NCI-H146 treated with DMSO at 0.1 percent for 48 hours (cell line): ENCODE measurements at regions not wholly inside any gene's neighbourhood (a gene's known extent, or its start where the extent isn't known, plus 50 kb on each side); places are given as distances from the start of the nearest gene placed in this dataset.

Experiments
- DNase-seq: peaks from one replicate; lab custom pipeline; 2025; ENCODE audit not compliant: unreplicated experiment; lab: John Stamatoyannopoulos, UW

DNA sequence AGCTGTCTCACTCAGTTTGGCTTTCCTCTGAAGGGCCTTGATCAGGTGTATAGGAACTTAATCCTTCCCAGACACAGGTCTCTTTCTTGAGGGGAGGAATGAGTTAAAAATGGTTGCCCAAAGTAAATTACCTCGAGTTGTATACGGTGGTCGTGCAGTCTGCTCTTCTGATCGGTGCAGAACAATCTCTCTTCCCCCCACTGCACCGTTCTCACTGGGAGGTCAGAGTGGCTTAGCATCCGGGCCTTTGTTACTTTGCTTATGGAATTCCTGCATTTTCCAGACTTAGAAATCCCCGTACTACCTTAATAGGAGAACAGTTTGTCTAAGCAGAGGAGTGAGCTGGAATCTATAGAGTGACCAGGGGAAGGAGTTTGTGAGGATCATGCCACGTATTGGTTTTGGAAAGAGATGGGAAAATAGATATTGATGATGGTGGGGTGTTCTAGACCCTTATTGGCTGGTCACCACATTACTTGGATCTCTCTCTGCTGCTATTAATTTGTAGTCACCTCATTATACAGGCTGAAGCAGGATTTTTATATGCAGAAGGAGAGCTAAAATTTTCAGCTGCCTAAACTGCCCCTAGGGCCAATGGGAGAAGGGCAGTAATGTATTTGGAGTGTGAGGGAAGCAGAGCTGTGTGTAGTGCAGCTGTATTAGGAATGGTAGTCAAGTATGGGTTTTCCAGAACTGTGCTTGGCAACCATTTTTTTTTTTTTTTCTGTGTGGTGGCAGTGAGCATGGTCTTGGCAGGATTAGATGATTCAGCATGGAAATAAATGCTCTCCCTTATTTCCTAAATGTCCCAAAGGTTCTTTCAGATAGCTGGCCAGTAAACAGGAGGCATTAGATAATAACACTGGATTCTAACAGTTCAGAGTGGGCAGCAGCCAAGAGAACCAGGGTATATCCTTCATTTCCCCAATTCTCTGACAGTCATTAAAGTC is 81.5 kb downstream of the NDUFS5 start:
- DNase-seq: no peak

DNA sequence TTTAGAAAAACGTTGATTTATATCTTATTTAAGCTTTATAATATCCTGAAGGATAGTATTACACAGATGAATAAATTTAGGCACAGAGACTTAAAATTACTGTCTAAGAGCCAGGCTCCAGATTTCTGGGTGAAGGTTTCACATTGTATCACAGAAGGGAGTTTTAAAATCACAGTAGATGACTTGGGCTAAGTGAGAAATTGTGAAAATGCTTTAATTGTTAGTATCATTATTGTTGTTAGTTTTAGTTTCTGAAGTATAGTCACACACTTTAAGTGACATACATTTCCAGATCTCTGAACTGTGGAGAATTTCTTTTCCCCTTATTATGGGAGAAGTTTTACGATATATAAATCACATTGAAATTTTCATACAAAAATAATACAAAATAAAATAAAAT is 83.5 kb downstream of the NDUFS5 start:
- DNase-seq: no peak

DNA sequence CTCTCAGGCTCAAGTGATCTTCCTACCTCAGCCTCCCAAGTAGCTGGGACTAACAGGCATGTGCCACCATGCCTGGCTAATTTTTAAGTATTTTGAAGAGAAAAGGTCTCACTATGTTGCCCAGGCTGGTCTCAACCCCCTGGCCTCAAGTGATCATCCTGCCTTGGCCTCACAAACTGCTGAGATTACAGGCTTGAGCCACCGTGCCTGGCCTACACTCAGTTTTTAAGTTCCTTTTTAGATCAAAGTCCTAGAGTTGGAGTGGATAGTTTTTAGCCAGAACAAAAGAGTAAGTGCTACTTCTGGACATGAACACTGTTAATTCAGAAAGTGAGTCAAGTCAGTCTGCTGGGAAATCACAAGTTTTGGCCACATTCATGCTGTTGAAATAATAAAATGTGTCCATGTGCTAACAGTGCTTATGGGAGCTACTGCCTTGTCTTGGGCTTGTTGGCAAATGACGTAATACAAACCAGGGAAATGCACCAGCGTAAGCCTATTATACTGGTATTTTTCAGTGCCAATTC is 84.2 kb downstream of the NDUFS5 start:
- DNase-seq: no peak

DNA sequence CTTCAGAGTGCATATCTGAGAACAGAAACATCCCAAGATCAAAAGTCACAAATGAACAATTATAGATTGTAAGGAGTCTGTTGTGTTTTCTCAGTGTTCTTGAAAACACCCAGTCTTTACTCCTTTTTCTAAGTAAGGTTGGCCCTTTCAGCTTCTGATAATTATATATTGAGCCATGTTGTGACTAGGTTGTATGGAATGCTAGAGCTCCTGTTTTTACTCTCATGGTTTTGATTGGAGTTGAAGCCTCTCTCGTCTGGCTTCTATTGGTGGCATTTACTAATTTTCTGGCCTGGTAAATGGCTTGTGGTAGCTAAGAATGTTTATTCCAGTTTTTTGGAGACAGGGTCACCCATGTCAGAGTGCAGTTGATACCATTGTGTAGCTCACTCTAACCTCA is 84.7 kb downstream of the NDUFS5 start:
- DNase-seq: no peak

DNA sequence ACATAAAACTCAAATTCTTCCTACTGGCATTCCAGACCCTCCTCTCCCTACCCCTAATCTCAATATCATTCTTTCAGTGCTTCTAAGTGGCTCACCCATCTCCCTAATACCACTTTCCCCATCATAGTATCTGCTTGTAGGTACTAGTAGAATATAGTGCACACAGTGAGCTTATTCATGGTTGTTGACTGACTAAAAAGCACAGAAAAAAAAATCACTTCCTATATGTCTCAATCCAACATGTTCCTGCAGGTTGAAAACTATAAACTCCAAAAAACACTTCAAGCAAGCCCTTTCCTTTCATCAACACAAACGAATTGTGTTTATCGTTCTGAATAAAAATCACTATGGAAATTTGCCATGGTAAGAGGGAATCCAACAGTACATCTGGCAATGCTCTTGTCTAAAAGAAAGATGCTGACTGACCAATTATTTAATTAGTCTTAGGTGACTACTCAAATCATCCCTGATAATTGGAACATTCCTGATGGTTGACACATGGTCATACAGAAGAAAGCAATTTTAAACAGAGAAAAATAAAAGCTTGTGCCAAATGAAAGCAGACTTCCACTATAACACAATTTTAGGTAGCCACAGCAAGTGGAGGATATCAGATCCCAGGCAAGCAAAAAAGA is 87.1 kb downstream of the NDUFS5 start:
- no peak for DNase-seq

DNA sequence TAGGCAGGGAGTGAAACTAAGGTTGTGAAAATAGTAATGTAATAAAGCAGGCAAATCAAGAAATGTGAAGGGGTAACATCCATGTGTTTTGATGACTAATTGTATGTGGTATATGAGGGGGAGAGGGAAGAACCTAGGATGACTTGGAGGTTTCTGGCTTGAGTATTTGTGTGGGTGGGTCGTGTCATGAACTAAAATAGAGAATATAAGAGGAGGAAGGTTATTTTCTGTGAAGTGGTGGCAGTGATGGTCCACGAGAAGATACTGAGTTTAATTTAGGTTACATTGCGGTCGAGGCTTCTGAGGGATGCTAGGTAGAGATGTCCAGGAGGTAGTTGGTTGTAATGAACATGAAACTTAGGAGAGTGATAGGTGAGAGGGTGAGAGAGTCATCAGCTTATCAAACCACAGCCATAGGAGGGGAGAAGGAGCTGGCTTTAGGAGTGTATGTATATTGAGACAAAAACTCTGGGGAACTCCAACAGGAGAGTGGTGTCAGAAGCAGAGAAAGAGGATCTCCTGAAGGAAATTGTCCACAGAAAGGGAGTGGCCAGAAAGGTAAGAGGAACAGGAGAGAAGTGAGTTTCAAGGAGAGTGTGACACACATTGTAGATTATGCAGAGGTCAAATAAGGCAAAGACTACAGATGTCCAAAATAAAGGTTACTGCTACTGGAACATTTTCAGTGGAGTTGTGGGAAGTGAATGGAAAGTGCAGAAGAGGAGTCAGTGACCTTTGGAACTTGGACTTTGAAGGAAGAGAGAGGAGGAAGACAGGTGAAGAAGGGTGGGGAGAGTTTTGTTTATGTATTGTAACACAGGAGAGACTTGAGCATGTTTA is 89.0 kb upstream of the MACF1 start:
- DNase-seq: no peak

DNA sequence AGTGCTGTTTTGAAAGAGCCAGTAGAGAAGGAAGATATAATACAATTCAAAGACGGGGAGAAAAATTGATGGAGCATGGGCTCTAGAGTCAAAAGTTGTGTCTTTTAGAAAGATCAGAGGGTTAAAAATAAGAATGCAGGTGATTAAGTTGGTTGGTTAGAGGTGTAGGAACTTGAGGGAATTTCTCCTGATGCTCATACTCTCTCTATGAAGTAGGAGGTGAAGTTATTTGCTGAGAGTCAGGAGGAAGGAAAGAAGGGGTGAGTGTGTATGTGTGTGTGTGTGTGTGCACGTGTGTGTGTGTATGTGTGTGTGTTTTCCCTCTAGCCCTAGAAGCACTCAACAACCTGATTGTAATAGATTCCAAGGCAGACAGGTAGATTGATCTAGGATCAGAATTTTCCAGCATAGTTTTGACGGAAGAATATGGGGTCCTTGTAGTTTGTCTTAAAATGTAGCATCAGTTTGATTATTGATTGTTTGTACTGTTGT is 88.3 kb upstream of the MACF1 start:
- no peak for DNase-seq

DNA sequence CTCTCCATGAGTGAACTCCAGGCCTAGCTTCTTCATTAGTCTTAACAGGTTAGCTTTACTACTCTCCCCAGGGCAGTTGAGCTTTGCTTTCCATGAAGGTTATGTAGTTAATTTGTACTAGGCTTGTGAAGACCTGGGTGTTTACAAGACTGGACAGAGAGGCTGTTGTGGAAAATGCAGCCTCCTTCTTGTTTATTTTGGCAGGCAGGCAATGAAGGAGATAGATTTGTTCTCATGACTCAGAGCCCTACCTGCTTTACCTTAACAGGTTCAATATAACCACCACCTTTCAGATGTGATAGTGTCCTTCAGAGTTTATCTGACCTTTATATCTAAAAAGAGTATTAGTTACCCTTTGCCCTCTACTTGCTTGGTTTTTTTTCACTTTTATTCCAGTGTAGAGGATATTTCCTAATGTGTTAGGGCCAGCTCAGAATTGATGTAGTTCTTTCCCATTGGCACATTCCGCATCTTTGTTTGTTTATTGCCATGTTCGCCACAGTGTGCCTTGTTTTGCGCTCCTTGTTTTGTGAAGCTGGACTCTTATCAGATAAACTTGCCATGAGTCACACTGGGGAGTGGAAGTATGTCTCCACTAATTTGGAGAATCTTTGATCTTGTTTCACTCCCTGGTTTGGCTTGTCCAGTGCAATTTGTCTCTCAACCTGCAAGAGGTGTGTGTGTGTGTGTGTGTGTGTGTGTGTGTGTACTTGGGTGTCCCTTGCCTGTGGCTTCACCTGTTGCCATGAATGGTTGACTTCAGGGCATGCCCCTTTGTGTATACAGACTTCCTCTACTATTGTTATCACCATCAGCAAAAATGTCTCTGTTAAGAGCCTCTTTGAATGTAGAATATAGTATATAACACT is 87.4 kb upstream of the MACF1 start:
- DNase-seq: no peak

DNA sequence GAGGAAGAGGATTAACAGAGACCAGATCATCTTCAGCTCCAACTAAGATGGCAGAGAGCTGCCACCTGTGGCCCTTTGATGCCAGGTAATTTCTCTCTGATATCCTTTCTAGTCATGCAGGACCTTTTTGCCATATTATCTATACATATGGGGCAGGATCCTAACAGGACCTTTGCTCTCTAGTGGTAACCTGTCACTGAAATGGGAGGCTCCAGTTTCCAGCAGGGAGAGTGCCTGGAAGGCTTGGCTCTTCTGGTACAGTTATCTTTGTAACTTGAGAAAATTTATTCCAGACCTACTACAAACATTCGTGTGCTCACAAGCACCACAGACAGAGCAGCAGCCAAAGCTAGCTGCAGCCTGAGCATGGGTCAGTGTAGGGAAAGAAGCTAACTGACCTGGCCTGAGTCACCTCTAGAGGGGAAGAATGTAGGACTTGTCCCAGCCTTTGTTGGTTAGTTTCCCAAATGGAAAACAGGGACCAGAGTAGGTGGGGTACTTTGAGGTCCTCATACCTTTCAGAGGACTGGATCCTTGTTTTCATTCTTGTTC is 86.5 kb upstream of the MACF1 start:
- DNase-seq: no peak

DNA sequence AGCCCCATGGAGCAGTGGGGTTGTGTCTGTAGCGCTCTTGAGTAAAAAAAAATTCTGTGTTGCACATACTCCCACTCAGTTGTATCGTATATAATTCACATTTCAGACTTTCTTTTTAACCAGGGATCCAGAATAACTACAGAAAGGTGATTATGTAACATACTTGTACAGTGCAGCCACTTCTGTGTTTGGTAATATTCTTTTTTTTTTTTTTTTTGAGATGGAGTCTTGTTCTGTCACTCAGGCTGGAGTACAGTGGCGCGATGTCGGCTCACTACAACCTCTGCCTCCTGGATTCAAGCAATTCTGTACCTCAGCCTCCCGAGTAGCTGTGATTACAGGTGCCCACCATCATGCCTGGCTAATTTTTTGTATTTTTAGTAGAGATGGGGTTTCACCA is 82.4 kb upstream of the MACF1 start:
- DNase-seq: no peak

DNA sequence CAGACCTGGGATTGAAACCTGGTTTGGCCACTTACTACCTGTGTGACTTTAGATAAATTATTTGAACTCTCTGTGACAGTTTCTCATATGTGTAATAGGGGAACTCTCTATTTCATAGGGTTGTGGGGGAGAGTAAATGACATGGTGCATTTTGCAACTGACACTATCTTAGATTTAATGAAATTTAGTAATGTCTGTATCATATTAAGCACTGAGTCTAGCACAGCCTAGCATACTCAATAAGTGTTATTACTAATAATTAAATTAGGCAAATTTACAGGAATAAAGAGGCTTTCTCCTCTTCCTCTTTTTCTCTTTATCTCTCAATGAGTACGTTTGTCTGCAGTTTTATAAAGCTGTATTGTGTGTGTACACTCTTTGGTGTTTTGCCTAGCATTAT is 80.2 kb upstream of the MACF1 start:
- no peak for DNase-seq

DNA sequence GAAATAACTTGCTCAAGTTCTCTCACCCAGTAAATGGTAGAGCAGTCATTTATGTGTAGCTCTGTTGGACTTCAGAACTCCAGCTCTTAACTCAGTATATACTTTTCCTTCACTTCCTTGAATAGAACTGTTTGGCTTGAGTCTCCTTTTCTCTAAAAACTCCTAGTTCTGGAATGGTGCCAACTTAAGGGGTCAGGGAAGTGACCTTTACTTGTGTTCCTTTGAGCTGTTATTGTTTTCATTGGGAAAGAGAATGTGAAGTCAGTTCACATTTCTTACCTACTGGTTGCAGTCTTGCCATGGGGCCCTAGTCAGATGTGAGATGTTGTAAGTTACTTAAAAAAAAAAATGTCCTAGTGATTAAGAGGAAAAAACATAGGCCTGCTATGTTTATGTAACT is 77.0 kb upstream of the MACF1 start:
- no peak for DNase-seq

DNA sequence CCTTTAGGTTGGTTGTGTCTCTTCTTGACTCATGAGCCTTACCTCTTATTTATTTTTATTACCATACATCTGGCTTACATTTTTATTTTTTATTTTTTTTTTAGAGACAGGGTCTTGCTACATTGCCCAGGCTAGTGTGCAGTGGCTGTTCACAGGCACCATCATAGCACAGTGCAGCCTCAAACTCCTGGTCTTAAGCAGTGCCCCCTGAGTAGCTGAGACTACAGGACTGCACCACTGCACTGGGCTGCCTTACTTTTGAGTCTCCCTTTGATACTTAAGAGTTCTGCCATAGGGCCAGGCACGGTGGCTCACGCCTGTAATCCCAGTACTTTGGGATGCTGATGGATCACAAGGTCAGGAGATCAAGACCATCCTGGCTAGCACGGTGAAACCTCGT is 76.4 kb upstream of the MACF1 start:
- DNase-seq: no peak

DNA sequence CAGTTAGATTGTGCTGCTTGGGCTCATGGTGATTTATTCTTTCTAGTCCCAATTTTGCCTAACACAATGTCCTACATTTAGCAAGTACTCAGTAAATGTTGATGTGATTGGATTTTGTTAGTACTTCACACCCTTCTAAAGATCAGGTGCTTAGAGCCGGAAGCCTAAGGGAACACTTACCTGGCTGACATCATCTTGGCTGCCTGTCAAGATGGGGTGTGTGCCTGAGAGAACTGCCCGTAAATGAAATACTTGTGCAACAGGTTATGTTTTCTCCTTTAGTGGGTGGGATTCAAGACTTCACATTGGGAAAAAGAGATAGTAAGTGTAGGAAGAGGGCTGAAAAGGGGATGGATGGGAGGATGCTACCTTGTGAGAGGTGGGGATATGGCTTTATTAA is 75.5 kb upstream of the MACF1 start:
- no peak for DNase-seq

DNA sequence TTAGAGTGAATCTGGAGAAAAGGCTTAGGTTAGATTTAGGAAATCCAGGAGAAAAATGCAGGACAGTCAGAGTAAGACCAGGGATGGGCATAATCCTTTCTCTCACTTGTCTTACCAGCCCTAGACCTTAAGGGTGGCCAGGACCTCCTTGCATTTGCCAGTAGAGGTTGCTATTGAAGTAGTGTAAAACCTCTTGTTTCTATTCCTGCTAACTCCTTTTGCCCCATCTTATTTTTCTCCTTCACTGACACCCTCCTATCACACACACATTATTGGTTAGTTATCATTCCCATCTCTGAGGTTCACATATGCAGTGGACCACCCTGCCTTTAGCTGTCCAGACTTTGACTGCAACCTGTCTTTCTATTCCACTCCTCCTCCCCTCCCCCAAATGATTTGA is 75.0 kb upstream of the MACF1 start:
- no peak for DNase-seq

DNA sequence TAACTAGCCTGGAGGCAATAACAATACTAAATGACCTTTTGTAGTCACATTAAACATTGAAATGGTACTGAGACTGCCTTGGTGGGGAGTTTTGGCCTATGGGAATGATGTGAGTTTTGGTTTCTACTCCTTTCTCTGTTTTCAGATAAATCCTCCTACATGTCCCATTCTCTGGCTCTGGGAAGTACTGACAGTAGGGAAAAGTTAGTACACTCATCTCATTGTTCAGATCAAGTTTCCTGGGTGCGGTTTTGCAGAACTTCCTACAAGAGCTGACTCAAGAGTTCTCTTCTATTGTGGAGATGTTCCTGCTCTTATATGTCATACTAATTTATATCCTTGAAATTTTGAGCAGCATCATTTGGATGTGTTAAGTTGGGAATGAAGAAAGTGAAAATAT is 74.2 kb upstream of the MACF1 start:
- no peak for DNase-seq

DNA sequence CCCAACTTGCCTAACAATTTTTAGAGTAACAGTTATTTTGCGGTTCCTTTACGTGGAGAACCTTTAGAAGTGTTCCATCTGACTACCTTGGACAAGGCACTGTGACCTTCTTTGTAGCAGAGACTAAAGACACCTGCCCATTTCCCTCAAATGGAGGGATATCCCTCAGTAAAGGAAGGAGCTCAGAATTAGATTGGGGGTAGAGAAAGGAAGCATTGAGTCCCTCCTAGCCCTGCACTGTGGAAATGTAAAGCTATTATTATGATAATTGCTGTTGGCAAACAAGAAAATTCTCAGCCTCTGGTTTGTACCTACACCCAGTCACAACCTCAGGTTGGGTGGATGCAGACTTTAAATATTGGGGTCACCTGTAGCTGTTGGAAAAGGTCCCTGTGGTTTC is 72.6 kb upstream of the MACF1 start:
- no peak for DNase-seq

DNA sequence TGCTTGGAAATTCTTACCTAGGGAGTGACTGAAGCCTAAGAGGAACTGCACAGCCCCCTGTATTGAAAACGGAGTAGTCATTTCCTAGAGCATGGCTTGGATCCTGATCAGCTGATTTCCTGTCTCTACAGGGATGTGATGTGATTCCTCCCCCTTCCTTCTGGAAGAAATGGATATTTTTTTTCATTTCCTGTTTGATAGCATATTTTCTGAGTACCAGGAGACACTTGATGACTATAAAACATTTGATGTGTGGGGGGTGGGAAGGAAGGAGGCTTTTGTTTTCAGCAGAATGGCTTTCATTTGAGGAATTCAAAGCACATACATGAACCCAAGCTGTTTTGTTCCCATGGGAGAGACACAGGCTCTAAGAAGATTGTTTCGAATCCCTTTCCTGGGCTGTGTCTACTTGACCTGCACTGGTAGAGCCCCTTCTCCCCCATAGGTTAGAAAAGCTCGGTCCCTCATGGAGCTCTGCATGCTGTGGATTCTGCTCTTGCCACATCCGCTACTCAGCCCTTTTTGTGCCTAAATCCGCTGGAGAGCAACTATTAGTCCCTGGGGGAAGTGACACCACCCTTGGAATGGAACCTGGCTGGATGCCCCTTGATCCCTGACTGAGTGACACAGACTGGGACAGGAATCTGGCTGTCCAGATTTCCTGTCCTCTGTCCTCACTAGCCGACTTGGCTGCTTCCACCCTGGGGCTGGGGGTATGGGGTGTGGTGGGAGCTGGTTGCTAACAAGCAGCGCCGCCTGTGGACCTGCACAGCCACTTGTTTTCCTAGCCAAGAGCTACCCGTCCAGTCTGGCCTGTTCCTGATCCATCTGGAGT is 71.8 kb upstream of the MACF1 start:
- no peak for DNase-seq

DNA sequence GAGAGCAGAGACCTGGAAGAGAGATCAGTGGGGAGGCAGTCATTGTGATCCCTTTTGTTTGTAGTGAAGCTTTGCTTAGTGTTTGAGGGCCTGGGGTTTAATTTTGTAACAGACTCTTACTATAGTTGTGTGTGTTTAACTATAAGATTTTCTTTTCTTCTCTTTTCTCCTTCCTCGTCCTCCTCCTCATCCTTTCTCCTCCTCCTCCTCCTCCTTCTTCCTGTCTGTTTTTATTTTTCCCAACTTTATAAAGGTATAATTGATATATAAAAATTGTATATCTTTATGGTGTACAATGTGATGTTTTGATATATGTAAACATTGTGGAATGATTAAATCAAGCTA is 71.2 kb upstream of the MACF1 start:
- no peak for DNase-seq
